NCI-H2107 (cell line): ENCODE measurements at regions not wholly inside any gene's neighbourhood (a gene's known extent, or its start where the extent isn't known, plus 50 kb on each side); places are given as distances from the start of the nearest gene placed in this dataset.

Experiments
- DNase-seq: peaks from one replicate; lab custom pipeline; 2025; lab: John Stamatoyannopoulos, UW

DNA sequence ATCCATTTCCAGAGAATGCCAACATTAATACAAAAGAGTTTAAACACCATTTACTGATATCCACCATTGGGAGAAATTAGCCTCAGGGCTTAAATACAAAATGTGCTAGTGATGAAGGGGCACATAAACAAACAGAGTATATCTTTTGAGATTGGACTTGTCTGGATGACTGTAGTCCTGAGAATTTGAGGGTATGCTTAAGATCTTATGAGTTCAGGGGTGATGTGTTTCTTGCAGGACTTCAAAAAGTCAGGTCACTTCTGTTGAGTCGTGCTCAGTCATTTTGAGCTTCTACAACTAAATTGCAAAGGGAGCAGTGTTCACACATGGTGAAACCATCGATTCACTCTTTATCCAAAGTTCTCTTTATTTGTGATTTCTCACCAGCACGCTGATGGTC is 425.7 kb downstream of the ATP23 start:
- DNase-seq: no peak

DNA sequence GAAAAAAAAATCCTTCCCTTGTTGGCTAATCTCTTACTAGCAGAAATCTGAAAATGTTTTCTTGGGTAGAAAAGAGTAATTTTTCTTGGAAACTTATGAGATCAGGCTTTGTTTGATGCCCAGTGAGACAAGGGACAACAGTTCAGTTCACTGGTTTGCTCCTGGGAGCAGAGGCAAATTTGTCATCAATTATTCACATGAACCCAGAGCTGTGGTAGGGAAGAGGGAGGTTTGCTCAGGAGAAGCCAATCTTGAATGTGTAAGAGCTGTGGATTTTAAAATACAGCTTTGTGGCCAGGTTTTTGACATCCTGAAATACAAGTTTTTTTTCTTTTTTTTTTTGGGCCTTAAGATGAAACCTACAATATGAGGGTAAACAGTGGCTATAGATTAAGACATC is 426.6 kb downstream of the ATP23 start:
- DNase-seq: no peak

DNA sequence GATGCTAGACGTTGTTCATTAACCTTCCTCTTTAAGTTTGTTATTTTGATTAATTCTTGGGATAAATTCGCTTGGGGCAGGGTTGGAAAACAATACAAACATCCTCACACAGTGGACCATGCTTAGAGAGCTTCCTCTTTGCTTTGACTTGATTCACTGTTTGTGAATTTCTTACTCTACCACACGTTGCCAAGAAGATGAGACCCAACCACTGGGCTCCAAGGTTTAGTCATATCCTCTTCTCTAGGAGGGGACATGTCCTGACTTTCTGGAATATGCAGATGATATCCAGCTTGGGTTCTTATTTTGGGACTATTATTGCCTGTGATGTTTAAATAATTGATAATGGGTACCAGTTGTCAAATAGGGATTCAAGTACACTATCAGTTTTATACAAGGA is 428.2 kb downstream of the ATP23 start:
- DNase-seq: no peak

- DNase-seq: no peak
Measured at GRCh38 chr12:58372298-58372697, 430.9 kb downstream of the ATP23 start.

DNA sequence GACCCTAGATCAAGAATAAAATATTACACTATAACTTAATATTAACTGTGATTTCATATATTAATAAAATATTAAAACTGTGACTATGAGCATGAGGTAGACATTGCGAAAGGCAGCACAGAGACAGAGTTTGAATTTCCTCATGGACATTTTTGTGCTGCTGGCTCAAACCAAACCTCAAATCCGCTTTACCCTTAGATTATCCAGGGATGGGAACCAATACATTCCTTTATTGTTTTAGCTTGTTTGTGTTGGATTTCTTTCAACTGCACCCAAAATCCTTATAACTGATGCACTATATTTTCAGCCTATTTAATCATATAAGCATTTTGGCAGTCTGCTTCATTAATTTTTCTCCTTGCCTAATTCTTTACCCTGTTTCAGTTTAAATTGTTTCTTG is 436.7 kb downstream of the ATP23 start:
- DNase-seq: no peak

GRCh38 chr12:58381546-58381945 is 440.2 kb downstream of the ATP23 start:
- DNase-seq: no peak

- DNase-seq: no peak
Measured at GRCh38 chr12:58384196-58384595, 442.8 kb downstream of the ATP23 start.

GRCh38 chr12:58386136-58386535 is 444.8 kb downstream of the ATP23 start:
- no peak for DNase-seq

- no peak for DNase-seq
Measured at GRCh38 chr12:58387199-58387598, 445.8 kb downstream of the ATP23 start.

DNA sequence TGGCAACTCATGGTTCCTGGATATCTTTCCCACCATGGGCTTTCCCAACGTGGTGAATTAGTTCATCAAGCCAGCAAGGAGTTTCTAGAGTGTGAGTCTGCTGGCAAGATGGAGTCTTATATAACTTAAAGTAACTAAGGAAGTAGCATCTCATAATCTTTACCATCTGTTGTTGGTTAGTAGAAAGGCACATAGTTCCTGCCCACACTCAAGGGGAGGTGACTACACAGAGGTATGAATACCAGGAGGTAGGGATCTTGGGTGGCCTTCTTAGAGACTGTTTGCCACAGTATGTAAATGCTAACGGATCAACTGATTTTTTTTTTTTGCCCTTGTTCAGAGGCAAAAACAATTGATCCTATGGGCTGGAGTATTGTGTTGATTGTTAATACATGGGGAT is 446.9 kb downstream of the ATP23 start:
- no peak for DNase-seq

- no peak for DNase-seq
Measured at GRCh38 chr12:58393152-58393551, 451.8 kb downstream of the ATP23 start.

DNA sequence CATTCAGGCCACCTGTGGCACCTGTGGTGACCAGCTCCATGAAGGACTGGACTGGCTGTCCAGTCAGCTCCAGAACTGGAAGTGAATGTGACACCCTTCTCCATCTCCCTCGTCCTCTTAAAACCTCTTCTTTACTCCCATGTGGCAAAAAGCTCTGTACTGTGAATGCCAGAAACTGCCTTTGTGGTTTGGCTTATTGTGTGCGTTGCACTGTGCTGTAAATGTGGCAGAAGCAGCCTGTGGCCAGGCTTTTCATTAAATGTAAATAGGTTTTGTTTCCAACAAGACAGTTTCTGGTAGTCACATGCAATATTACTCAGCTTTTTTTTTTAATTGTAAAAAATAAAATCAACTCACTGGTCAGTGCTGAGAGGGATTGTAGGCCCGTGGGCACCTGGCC is 453.7 kb downstream of the ATP23 start:
- DNase-seq: no peak

GRCh38 chr12:58395470-58395869 is 454.1 kb downstream of the ATP23 start:
- no peak for DNase-seq

DNA sequence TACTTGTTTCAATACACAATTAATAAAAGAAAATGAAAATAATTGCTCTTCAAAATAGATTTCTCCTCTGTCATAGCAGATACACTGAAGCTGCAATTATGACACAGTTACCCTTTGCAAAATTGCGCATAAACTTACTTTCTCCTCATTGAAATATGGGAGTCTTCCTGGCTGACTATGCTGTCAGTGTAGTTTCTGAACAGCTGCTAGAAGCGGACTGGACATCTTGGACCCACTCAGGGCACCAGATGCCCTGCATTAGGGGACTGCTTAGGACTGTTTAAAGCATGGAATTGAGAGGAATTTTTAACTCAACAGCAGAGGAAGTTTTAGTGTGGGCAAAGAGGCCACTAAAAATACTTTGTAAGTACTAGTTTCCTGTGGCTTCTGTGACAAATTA is 454.9 kb downstream of the ATP23 start:
- no peak for DNase-seq

GRCh38 chr12:58405363-58405762 is 464.0 kb downstream of the ATP23 start:
- no peak for DNase-seq

DNA sequence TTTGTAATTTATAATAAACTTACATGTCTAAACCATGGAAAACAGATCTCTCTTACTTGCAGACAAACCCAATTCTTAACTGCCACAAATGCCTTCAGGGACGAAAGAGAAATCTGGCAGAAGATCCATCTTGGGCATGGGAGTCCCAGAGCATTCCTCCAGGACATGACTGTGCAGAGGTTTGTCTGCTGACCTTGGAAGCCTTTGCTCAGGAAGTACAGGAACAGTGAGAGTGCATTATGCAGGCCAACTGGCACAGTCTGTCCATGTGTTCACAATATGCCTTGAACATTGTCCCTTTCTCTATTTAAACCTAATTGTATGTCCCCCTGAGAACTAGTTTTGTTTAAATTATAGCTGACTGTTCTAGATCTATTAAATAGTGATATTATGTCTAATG is 467.1 kb downstream of the ATP23 start:
- DNase-seq: no peak

GRCh38 chr12:58412461-58413060 is 471.2 kb downstream of the ATP23 start:
- DNase-seq: no peak

- DNase-seq: no peak
Measured at GRCh38 chr12:58413794-58414193, 472.4 kb downstream of the ATP23 start.

DNA sequence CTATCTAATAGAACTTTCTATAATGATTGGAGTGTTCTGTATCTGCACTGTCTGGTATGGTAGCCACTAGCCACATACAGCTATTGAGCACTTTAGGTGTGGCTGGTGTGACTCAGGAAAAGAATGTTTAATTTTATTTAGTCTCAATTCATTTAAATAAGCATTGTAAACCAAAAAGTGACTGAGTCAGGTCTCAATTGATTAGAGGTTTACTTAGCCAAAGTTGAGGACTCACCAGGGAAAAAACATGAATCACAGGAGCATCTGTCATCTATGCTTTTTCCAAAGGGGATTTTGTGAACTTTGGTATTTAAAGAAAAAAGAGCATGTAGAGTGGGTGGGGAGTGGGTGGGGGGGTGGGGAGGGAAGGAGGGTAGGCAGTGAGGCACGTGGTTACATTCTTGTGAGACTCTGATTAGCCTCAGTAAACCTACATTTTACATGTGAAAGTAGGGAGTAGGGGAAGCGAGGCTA is 473.1 kb downstream of the ATP23 start:
- no peak for DNase-seq

DNA sequence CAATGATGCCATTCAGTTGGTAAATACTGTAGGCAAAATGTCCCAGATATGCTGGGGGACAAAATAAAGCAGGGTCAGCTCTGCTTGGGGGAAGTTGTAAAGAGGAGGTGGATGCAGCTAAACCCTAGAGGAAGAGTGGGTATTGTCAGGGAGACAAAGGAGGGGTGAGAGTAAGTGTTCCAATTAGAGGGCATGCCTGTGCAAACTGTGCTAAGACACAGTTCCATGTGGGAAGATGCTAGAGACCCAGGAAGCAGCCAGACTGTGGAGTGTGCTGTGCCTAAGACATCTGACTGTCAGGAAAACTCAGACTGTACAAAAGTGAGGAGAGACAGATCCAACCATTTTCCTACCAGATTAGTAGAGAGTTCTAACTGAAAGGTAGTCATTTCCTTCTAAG is 474.3 kb downstream of the ATP23 start:
- DNase-seq: no peak

- no peak for DNase-seq
Measured at GRCh38 chr12:58416236-58416635, 474.9 kb downstream of the ATP23 start.

GRCh38 chr12:58419196-58419760 is 477.9 kb downstream of the ATP23 start:
- no peak for DNase-seq

GRCh38 chr12:58419905-58420304 is 478.5 kb downstream of the ATP23 start:
- DNase-seq: no peak

DNA sequence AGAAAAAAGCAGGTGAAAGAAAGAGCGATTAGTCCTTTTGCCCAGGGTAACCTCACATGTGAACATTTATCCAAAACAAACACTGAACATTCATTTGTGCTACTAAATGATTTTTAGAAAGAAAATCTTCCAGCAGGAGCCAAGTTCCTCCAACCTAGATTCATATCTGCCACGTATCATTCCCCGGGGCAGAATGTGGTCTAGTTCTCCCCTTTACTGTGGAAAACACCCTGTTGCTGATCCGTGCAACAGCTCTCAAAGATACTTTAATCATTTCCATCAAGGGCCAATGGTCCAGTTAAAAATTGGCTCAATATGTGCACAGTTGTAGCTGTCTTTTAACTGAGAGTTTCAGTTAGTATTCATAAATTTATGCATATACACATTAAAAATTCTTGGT is 479.1 kb downstream of the ATP23 start:
- DNase-seq: no peak
